GM18861 (cell line): ENCODE measurements at regions not wholly inside any gene's neighbourhood (a gene's known extent, or its start where the extent isn't known, plus 50 kb on each side); places are given as distances from the start of the nearest gene placed in this dataset.

ENCODE experiments used
- ATAC-seq: cut with Tn5 transposase; IDR thresholded peaks from one replicate; pipeline ENCODE4 v1.9.1; 2021; ENCODE audit not compliant: unreplicated experiment

- no peak for ATAC-seq
These were observed 478.3 kb downstream of the SOX2 start for GRCh38 chr3:182190056-182190455.

- ATAC-seq: no peak
These were observed 486.6 kb downstream of the SOX2 start for GRCh38 chr3:182198345-182198744.

- ATAC-seq: no peak
These were observed 489.9 kb downstream of the SOX2 start for GRCh38 chr3:182201456-182202168.

- ATAC-seq: no peak
These were observed 500.9 kb downstream of the SOX2 start for GRCh38 chr3:182212479-182213076.

- ATAC-seq: no peak
These were observed 502.7 kb downstream of the SOX2 start for GRCh38 chr3:182214416-182214815.

- ATAC-seq: no peak
These were observed 504.2 kb downstream of the SOX2 start for GRCh38 chr3:182215881-182216280.

- no peak for ATAC-seq
These were observed 504.7 kb downstream of the SOX2 start for GRCh38 chr3:182216311-182216970.

- no peak for ATAC-seq
These were observed 508.3 kb downstream of the SOX2 start for GRCh38 chr3:182220013-182220412.

GRCh38 chr3:182220471-182220870 is 508.7 kb downstream of the SOX2 start:
- no peak for ATAC-seq

GRCh38 chr3:182226995-182227394 is 515.3 kb downstream of the SOX2 start:
- no peak for ATAC-seq

- ATAC-seq: no peak
These were observed 521.7 kb downstream of the SOX2 start for GRCh38 chr3:182233405-182233804.

GRCh38 chr3:182233957-182234356 is 522.2 kb downstream of the SOX2 start:
- ATAC-seq: no peak

GRCh38 chr3:182234881-182235280 is 523.2 kb downstream of the SOX2 start:
- ATAC-seq: no peak

- no peak for ATAC-seq
These were observed 523.8 kb downstream of the SOX2 start for GRCh38 chr3:182235504-182235903.

GRCh38 chr3:182238126-182238525 is 526.4 kb downstream of the SOX2 start:
- no peak for ATAC-seq

GRCh38 chr3:182239316-182239715 is 527.6 kb downstream of the SOX2 start:
- ATAC-seq: no peak

GRCh38 chr3:182240474-182240873 is 528.7 kb downstream of the SOX2 start:
- no peak for ATAC-seq

- ATAC-seq: no peak
These were observed 529.6 kb downstream of the SOX2 start for GRCh38 chr3:182241196-182241765.

GRCh38 chr3:182241766-182242488 is 530.2 kb downstream of the SOX2 start:
- no peak for ATAC-seq

- ATAC-seq: no peak
These were observed 530.8 kb downstream of the SOX2 start for GRCh38 chr3:182242489-182242942.

GRCh38 chr3:182243625-182244024 is 531.9 kb downstream of the SOX2 start:
- no peak for ATAC-seq
